CD4-positive, alpha-beta memory T cell (primary cell): ENCODE measurements at regions not wholly inside any gene's neighbourhood (a gene's known extent, or its start where the extent isn't known, plus 50 kb on each side); places are given as distances from the start of the nearest gene placed in this dataset.

ENCODE experiments used
- CTCF ChIA-PET: fragments of 350-600 bp; sonication (Branson Sonifier 250); formaldehyde crosslinking; loops from one replicate; lab custom pipeline; 2021; ENCODE audit warnings: inconsistent platforms; ENCODE audit not compliant: partially characterized antibody; lab: Charles Lee
- POLR2A ChIA-PET: fragments of 350-600 bp; sonication (Branson Sonifier 250); formaldehyde crosslinking; loops from one replicate; lab custom pipeline; 2021; ENCODE audit not compliant: partially characterized antibody; lab: Charles Lee
- DNase-seq, 5 donors: peaks; one replicate each; pipeline versions ENCODE4 v3.0.0 to v3.0.0-alpha.2; 2020 to 2022; ENCODE audit warnings: mixed read lengths in 1 of 5
- H3K27ac ChIP-seq: one replicate; pipeline ENCODE4 v1.7.0; 2013; ENCODE audit warnings: low read depth, low read length
- H3K27me3 ChIP-seq: 2 replicates; pipeline ENCODE4 v1.7.0; 2013; ENCODE audit warnings: mild to moderate bottlenecking, low read length, moderate library complexity; ENCODE audit not compliant: insufficient read depth
- H3K36me3 ChIP-seq: 2 replicates; pipeline ENCODE4 v1.7.0; 2013; ENCODE audit warnings: mild to moderate bottlenecking, low read length, moderate library complexity; ENCODE audit not compliant: insufficient read depth
- H3K4me1 ChIP-seq: 2 replicates; pipeline ENCODE4 v1.7.0; 2013; ENCODE audit warnings: mild to moderate bottlenecking, low read length, moderate library complexity; ENCODE audit not compliant: insufficient read depth
- H3K4me3 ChIP-seq, 2 donors: one replicate each; pipeline ENCODE4 v1.7.0; 2013; ENCODE audit warnings: low read length in 2 of 2, mild to moderate bottlenecking in 1 of 2
- H3K9me3 ChIP-seq, 2 donors: one replicate each; pipeline ENCODE4 v1.7.0; 2013; ENCODE audit warnings: low read length in 2 of 2, control low read depth in 1 of 2; ENCODE audit not compliant: control insufficient read depth in 1 of 2
- H3K27ac Mint-ChIP-seq, 7 donors: one replicate each; pipeline ENCODE4 v1.8.0; 2020 to 2021; ENCODE audit warnings: mixed read lengths in 7 of 7, mild to moderate bottlenecking in 6 of 7, inconsistent platforms in 3 of 7, moderate library complexity in 3 of 7
- H3K27me3 Mint-ChIP-seq, 2 donors: one replicate each; pipeline ENCODE4 v1.8.0; 2020 to 2021; ENCODE audit warnings: mixed read lengths in 2 of 2
- H3K36me3 Mint-ChIP-seq, 2 donors: one replicate each; pipeline ENCODE4 v1.8.0; 2020 to 2021; ENCODE audit warnings: mixed read lengths in 2 of 2, inconsistent platforms in 1 of 2, mild to moderate bottlenecking in 1 of 2
- H3K4me1 Mint-ChIP-seq, 4 donors: one replicate each; pipeline ENCODE4 v1.8.0; 2020 to 2021; ENCODE audit warnings: mixed read lengths in 4 of 4, mild to moderate bottlenecking in 1 of 4
- H3K4me3 Mint-ChIP-seq, 8 donors: one replicate each; pipeline ENCODE4 v1.8.0; 2020 to 2021; ENCODE audit warnings: mixed read lengths in 8 of 8, mild to moderate bottlenecking in 7 of 8, moderate library complexity in 6 of 8, inconsistent platforms in 3 of 8
- H3K9me3 Mint-ChIP-seq, 8 donors: one replicate each; pipeline ENCODE4 v1.8.0; 2020 to 2021; ENCODE audit warnings: mixed read lengths in 8 of 8, mild to moderate bottlenecking in 5 of 8, inconsistent platforms in 3 of 8, moderate library complexity in 1 of 8
- intact Hi-C: fragments of 100-400 bp; cut with micrococcal nuclease; formaldehyde crosslinking; loops from one replicate; pipeline ENCODE4 v1.15.1; 2023

DNA sequence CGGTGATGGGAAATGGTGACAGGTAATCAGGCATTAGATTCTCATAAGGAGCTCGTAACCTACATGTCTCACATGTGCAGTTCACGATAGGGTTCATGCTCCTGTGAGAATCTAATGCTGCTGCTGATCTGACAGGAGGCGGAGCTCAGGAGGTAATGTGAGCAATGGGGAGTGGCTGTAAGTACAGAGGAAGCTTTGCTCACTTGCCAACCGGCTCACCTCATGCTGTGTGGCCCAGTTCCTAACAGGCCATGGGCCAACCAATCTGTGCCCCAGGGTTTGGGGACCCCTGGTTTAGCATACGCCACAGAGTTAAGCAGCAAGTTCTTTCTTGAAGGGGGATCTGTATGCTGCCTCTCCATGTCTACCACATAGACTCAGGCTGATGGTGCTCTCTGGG is 133.1 kb downstream of the IQUB start:
- Mint-ChIP-seq H3K4me1 (no peaks in the 10 kb centered on the region), H3K4me3 (no peak overlapping the region)
- POLR2A ChIA-PET: no interaction called here

GRCh38 chr7:123400196-123400595 is 134.2 kb downstream of the IQUB start:
- CTCF ChIA-PET: no interaction called here
- H3K9me3 Mint-ChIP-seq: peaks cover 0 to 4% (median 0%) of the 10 kb centered on the region in 8 donors

More for the DNA sequence above, 133.1 kb downstream of the IQUB start:
- Mint-ChIP-seq H3K27ac (no peak overlapping the region), H3K27me3 (peaks cover 0 to 3% of the 10 kb centered on the region in 2 donors), H3K9me3 (peaks cover 0 to 4% (median 0%) of the 10 kb centered on the region in 8 donors), H3K36me3 (no peaks in the 10 kb centered on the region)
- Histone ChIP-seq H3K9me3 (no peaks in the 10 kb centered on the region), H3K27me3 (no peaks in the 10 kb centered on the region), H3K36me3 (no peaks in the 10 kb centered on the region), H3K4me1 (no peaks in the 10 kb centered on the region), H3K27ac (no peak overlapping the region), H3K4me3 (no peak overlapping the region)
- no peak for DNase-seq
- intact Hi-C loops: no loop called here
- CTCF ChIA-PET: no interaction called here

GRCh38 chr7:123398921-123399320 is 135.5 kb downstream of the IQUB start:
- Mint-ChIP-seq H3K9me3 (peaks cover 0 to 4% (median 0%) of the 10 kb centered on the region in 8 donors), H3K36me3 (no peaks in the 10 kb centered on the region), H3K4me3 (no peak overlapping the region), H3K27ac (no peak overlapping the region), H3K4me1 (no peaks in the 10 kb centered on the region), H3K27me3 (peaks cover 0 to 4% of the 10 kb centered on the region in 2 donors)
- intact Hi-C loops: no loop called here
- Histone ChIP-seq H3K9me3 (no peaks in the 10 kb centered on the region), H3K27me3 (no peaks in the 10 kb centered on the region), H3K36me3 (no peaks in the 10 kb centered on the region), H3K4me3 (no peak overlapping the region), H3K27ac (no peak overlapping the region), H3K4me1 (no peaks in the 10 kb centered on the region)
- no peak for DNase-seq
- CTCF ChIA-PET: no interaction called here
- POLR2A ChIA-PET: no interaction called here

More at GRCh38 chr7:123400196-123400595, 134.2 kb downstream of the IQUB start:
- Histone ChIP-seq H3K4me1 (no peaks in the 10 kb centered on the region), H3K4me3 (no peak overlapping the region), H3K27ac (no peak overlapping the region), H3K9me3 (no peaks in the 10 kb centered on the region), H3K36me3 (no peaks in the 10 kb centered on the region), H3K27me3 (no peaks in the 10 kb centered on the region)
- H3K4me3 Mint-ChIP-seq: no peak overlapping the region
- no peaks in the 10 kb centered on the region for H3K36me3 Mint-ChIP-seq
- no peak overlapping the region for H3K27ac Mint-ChIP-seq
- intact Hi-C loops: no loop called here
- POLR2A ChIA-PET: no interaction called here
- no peak for DNase-seq
- H3K4me1 Mint-ChIP-seq: no peaks in the 10 kb centered on the region
- peaks cover 0 to 4% of the 10 kb centered on the region in 2 donors for H3K27me3 Mint-ChIP-seq

GRCh38 chr7:123397746-123398338 is 136.6 kb downstream of the IQUB start:
- Mint-ChIP-seq H3K27ac (no peak overlapping the region), H3K27me3 (peaks cover 0 to 4% of the 10 kb centered on the region in 2 donors), H3K4me3 (no peak overlapping the region), H3K4me1 (no peaks in the 10 kb centered on the region), H3K36me3 (no peaks in the 10 kb centered on the region), H3K9me3 (peaks cover 0 to 4% (median 0%) of the 10 kb centered on the region in 8 donors)
- H3K4me3 ChIP-seq: no peak overlapping the region
- intact Hi-C loops: no loop called here
- DNase-seq: no peak
- ChIA-PET POLR2A (no interaction called here), CTCF (no interaction called here)
- no peak overlapping the region for H3K27ac ChIP-seq
- H3K4me1 ChIP-seq: no peaks in the 10 kb centered on the region
- no peaks in the 10 kb centered on the region for H3K36me3 ChIP-seq
- no peaks in the 10 kb centered on the region for H3K9me3 ChIP-seq
- H3K27me3 ChIP-seq: no peaks in the 10 kb centered on the region

DNA sequence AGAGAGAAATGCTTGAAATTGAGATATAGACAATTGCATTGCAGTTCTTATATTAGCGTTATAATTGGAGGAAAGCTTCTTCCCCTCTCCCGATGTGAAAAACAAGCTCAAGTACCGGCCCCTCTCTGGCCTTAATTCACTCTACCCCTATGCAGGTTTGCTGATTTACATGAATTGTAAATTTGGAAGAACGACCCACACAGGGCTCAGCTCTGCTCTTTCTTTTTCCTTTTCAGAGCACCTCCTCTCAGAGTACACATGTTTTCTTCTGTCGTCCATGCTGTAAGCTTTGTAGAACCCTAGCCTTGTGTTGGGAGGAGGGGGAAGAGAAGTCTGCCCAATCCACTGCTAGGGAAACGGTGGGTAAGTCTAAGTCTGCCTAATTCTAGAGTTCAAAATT is 140.8 kb downstream of the IQUB start:
- no peaks in the 10 kb centered on the region for H3K36me3 ChIP-seq
- ChIA-PET CTCF (no interaction called here), POLR2A (no interaction called here)
- no peaks in the 10 kb centered on the region for H3K4me1 ChIP-seq
- Mint-ChIP-seq H3K4me1 (no peaks in the 10 kb centered on the region), H3K9me3 (peaks cover 0 to 2% (median 0%) of the 10 kb centered on the region in 8 donors), H3K27ac (no peak overlapping the region), H3K36me3 (no peaks in the 10 kb centered on the region), H3K4me3 (no peak overlapping the region), H3K27me3 (peaks cover 0 to 5% of the 10 kb centered on the region in 2 donors)
- H3K4me3 ChIP-seq: no peak overlapping the region
- H3K27me3 ChIP-seq: no peaks in the 10 kb centered on the region
- H3K9me3 ChIP-seq: no peaks in the 10 kb centered on the region
- no peak overlapping the region for H3K27ac ChIP-seq
- intact Hi-C loops: no loop called here
- DNase-seq: no peak

- peaks cover 0 to 5% (median 0%) of the 10 kb centered on the region in 8 donors for H3K9me3 Mint-ChIP-seq
- no peak overlapping the region for H3K4me3 Mint-ChIP-seq
- no peaks in the 10 kb centered on the region for H3K36me3 ChIP-seq
- no peaks in the 10 kb centered on the region for H3K4me1 Mint-ChIP-seq
- POLR2A ChIA-PET: no interaction called here
- H3K27me3 ChIP-seq: no peaks in the 10 kb centered on the region
- H3K9me3 ChIP-seq: no peaks in the 10 kb centered on the region
- CTCF ChIA-PET: no interaction called here
- no peak for DNase-seq
- no peaks in the 10 kb centered on the region for H3K27me3 Mint-ChIP-seq
- H3K4me3 ChIP-seq: no peak overlapping the region
- intact Hi-C loops: no loop called here
- H3K4me1 ChIP-seq: no peaks in the 10 kb centered on the region
- H3K27ac ChIP-seq: no peak overlapping the region
- H3K36me3 Mint-ChIP-seq: no peaks in the 10 kb centered on the region
- no peak overlapping the region for H3K27ac Mint-ChIP-seq
These were observed 162.0 kb downstream of the IQUB start for GRCh38 chr7:123372368-123372767.

DNA sequence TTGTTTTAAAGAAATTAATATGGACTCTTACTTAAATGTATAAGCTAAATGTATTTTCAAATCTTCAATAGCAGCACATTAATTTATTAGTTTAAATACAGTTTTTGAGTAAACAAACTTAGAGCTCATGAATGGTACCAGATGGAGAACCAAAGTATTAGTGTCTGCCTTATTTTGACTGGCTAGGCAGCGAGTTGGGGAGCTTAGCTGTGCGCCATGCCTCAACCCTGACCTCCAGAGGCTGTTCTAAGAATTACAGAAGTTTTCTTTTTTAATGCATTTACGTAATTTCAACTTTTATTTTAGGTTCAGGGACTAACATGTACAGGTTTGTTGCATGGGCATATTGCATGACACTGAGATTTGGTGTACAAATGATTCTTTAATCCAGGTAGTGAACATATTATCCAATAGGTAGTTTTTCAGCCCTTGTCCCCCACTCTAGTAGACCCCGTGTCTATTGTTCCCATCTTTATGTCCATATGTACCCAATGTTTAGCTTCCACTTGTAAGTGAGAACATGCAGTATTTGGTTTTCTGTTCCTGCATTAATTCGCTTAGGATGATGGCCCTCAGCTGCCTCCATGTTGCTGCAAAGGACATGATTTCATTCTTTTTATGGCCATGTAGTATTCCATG is 166.8 kb downstream of the IQUB start:
- no peaks in the 10 kb centered on the region for H3K36me3 ChIP-seq
- H3K9me3 ChIP-seq: no peaks in the 10 kb centered on the region
- ChIA-PET POLR2A (no interaction called here), CTCF (no interaction called here)
- H3K4me1 Mint-ChIP-seq: no peaks in the 10 kb centered on the region
- H3K4me3 Mint-ChIP-seq: no peak overlapping the region
- no peaks in the 10 kb centered on the region for H3K4me1 ChIP-seq
- no peak overlapping the region for H3K4me3 ChIP-seq
- intact Hi-C loops: no loop called here
- no peak overlapping the region for H3K27ac ChIP-seq
- no peaks in the 10 kb centered on the region for H3K27me3 Mint-ChIP-seq
- H3K36me3 Mint-ChIP-seq: no peaks in the 10 kb centered on the region
- no peaks in the 10 kb centered on the region for H3K27me3 ChIP-seq
- H3K27ac Mint-ChIP-seq: no peak overlapping the region
- no peak for DNase-seq
- no peaks in the 10 kb centered on the region for H3K9me3 Mint-ChIP-seq
